ENCODE measurements at regions not wholly inside any gene's neighbourhood (a gene's known extent, or its start where the extent isn't known, plus 50 kb on each side); places are given as distances from the start of the nearest gene placed in this dataset.

DNA sequence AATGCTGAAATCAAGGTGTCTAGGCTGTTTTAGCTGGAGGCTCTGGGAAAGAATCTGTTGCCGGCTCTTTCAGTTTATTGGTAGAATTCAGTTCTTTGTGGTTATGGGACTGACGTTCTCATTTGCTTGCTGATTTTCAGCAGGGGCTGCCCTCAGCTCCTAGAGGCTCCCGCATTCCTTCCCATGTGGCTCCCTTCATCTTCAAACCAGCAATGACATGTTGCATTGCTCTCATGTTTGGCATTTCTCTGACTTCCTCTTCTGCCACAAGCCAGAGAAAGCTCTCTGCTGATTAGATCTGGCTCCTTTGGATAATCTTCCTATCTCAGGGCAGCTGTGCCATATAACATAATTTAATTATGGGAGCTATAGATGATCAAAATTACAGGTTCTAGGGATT lies 360.3 kb downstream of the LRRC70 start:
- TF ChIP-seq, protein P1, sequence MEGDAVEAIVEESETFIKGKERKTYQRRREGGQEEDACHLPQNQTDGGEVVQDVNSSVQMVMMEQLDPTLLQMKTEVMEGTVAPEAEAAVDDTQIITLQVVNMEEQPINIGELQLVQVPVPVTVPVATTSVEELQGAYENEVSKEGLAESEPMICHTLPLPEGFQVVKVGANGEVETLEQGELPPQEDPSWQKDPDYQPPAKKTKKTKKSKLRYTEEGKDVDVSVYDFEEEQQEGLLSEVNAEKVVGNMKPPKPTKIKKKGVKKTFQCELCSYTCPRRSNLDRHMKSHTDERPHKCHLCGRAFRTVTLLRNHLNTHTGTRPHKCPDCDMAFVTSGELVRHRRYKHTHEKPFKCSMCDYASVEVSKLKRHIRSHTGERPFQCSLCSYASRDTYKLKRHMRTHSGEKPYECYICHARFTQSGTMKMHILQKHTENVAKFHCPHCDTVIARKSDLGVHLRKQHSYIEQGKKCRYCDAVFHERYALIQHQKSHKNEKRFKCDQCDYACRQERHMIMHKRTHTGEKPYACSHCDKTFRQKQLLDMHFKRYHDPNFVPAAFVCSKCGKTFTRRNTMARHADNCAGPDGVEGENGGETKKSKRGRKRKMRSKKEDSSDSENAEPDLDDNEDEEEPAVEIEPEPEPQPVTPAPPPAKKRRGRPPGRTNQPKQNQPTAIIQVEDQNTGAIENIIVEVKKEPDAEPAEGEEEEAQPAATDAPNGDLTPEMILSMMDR (IDR thresholded peaks at IDR 0.05; ENCODE audit: unreplicated experiment) = no peak

DNA sequence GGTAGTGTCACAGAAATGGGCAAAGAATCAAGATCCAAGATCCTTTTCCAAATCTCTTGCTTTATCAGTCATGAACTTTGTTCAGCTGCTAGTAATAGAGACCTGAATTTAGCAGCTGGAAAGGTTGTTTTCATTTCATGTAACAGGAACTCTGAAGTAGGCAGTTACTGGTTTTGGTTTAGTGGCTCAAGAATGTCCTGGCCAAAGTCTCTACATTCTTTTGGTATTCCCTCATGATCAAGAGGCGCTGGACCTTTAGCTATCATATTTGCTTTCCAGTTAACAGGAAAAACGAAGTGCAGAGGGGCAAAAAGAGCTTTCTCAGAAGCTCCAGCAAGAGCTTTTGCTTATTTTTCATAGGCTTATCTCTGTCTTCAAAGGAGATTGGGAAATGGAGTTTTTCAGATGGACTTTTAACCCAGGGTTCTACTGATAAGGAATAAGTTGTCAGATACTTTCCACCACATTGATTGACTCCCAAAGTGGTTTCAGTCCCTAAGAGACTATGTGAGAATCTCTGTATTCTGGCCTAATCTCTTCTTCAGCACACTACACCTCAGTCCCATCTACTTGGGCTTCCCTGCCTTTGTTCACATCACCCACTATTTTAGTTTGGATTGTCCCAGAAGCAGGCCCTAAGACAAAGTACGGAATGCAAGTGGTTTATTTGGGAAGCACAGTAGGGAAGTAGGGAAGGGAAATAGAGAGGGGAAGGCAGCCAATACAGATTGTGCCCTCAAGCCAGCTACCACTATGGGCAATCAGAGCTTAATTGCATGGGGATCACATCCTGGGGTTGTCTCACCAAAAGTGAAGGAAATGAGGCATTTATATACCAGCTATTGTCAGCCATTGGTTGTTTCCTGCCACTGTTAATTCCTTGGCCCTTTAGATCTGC lies 359.3 kb downstream of the LRRC70 start:
- no peaks in the 10 kb centered on the region for H3K27me3 Mint-ChIP-seq (ENCODE audit: insufficient read depth, unreplicated experiment)
- no peaks in the 10 kb centered on the region for H3K9me3 Mint-ChIP-seq (ENCODE audit: unreplicated experiment)
- no peaks in the 10 kb centered on the region for H3K4me1 Mint-ChIP-seq (ENCODE audit: insufficient read depth, unreplicated experiment)
- no peak overlapping the region for H3K4me3 Mint-ChIP-seq (ENCODE audit: unreplicated experiment)
- DNase-seq (ENCODE audit: unreplicated experiment) = no peak
- intact Hi-C loops (cut with micrococcal nuclease) = no loop called here
- no TSS peak for BruUV-seq (replicated peaks)
- CTCF ChIA-PET = interaction anchor here (0.6 kb wide), 1 partner anchor 794 kb away, joined by 3 read pairs; no protein-coding TSS in a partner anchor
- POLR2A ChIA-PET = no interaction called here
- no peak overlapping the region for H3K27ac Mint-ChIP-seq (ENCODE audit: low read depth, unreplicated experiment)
- TF ChIP-seq, protein P1 (IDR thresholded peaks at IDR 0.05; ENCODE audit: unreplicated experiment) = no peak
- no peaks in the 10 kb centered on the region for H3K36me3 Mint-ChIP-seq (ENCODE audit: insufficient read depth, unreplicated experiment)

More for the DNA sequence above, 360.3 kb downstream of the LRRC70 start:
- intact Hi-C loops (cut with micrococcal nuclease) = no loop called here
- BruUV-seq (replicated peaks) = no TSS peak
- no peaks in the 10 kb centered on the region for H3K9me3 Mint-ChIP-seq (ENCODE audit: unreplicated experiment)
- no peaks in the 10 kb centered on the region for H3K36me3 Mint-ChIP-seq (ENCODE audit: insufficient read depth, unreplicated experiment)
- no peak for DNase-seq (ENCODE audit: unreplicated experiment)
- H3K4me1 Mint-ChIP-seq (ENCODE audit: insufficient read depth, unreplicated experiment) = no peaks in the 10 kb centered on the region
- no peaks in the 10 kb centered on the region for H3K27me3 Mint-ChIP-seq (ENCODE audit: insufficient read depth, unreplicated experiment)
- no peak overlapping the region for H3K4me3 Mint-ChIP-seq (ENCODE audit: unreplicated experiment)
- no peak overlapping the region for H3K27ac Mint-ChIP-seq (ENCODE audit: low read depth, unreplicated experiment)
- ChIA-PET POLR2A (no interaction called here), CTCF (no interaction called here)

DNA sequence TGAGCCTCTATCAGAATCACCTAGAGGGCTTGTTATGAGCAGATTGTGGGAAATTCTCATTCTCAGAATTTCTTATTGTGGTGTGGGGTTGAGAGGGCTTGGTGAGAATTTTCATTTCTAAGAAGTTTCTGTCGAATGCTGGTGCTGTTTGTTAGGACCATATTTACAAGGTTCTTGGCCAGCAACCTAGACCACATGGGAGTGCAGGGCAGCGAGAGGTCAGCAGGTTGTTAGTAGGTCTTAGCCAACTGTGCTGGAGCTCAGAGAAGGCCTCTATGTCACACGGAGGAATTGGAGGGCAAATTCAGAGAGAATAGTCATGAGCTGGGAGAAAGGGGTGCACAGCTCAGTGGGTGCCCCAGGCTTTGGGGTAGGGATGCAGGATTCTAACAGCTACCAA lies 357.0 kb downstream of the LRRC70 start:
- no peak overlapping the region for H3K27ac Mint-ChIP-seq (ENCODE audit: low read depth, unreplicated experiment)
- no TSS peak for BruUV-seq (replicated peaks)
- intact Hi-C loops (cut with micrococcal nuclease) = no loop called here
- no peaks in the 10 kb centered on the region for H3K4me1 Mint-ChIP-seq (ENCODE audit: insufficient read depth, unreplicated experiment)
- ChIA-PET CTCF (interaction anchor here (0.5 kb wide), 1 partner anchor 1050 kb away, joined by 3 read pairs; no protein-coding TSS in a partner anchor), POLR2A (no interaction called here)
- TF ChIP-seq, protein P1 (IDR thresholded peaks at IDR 0.05; ENCODE audit: unreplicated experiment) = no peak
- no peak for DNase-seq (ENCODE audit: unreplicated experiment)
- no peaks in the 10 kb centered on the region for H3K36me3 Mint-ChIP-seq (ENCODE audit: insufficient read depth, unreplicated experiment)
- no peaks in the 10 kb centered on the region for H3K27me3 Mint-ChIP-seq (ENCODE audit: insufficient read depth, unreplicated experiment)
- H3K4me3 Mint-ChIP-seq (ENCODE audit: unreplicated experiment) = no peak overlapping the region
- H3K9me3 Mint-ChIP-seq (ENCODE audit: unreplicated experiment) = no peaks in the 10 kb centered on the region

DNA sequence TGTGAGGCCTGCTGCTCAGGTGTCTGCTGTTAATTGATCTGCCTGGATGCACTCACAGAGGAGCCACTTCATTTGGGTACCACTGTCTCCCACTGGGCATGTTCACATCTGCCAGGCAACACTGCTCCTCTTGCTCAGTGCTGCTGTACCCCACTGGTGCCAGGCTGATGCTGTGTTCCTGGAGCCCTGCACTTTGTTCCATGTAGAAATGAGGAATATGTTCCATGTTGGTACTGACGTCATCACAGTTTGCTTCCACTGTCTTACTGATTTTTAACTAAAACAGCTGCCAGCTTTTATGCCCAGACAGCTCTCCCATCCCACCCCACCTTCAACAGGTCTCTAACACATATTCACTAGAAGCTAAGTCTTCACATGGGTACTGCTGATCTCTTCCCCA lies 355.7 kb downstream of the LRRC70 start:
- no peak for DNase-seq (ENCODE audit: unreplicated experiment)
- H3K27me3 Mint-ChIP-seq (ENCODE audit: insufficient read depth, unreplicated experiment) = no peaks in the 10 kb centered on the region
- no peaks in the 10 kb centered on the region for H3K4me1 Mint-ChIP-seq (ENCODE audit: insufficient read depth, unreplicated experiment)
- H3K27ac Mint-ChIP-seq (ENCODE audit: low read depth, unreplicated experiment) = no peak overlapping the region
- TF ChIP-seq, protein P1 (IDR thresholded peaks at IDR 0.05; ENCODE audit: unreplicated experiment) = no peak
- no peaks in the 10 kb centered on the region for H3K9me3 Mint-ChIP-seq (ENCODE audit: unreplicated experiment)
- intact Hi-C loops (cut with micrococcal nuclease) = no loop called here
- H3K4me3 Mint-ChIP-seq (ENCODE audit: unreplicated experiment) = no peak overlapping the region
- no peaks in the 10 kb centered on the region for H3K36me3 Mint-ChIP-seq (ENCODE audit: insufficient read depth, unreplicated experiment)
- no TSS peak for BruUV-seq (replicated peaks)
- ChIA-PET POLR2A (no interaction called here), CTCF (no interaction called here)

All from MCF 10A (cell line).